Thoracic aorta (tissue), 2 donors: ENCODE measurements at regions not wholly inside any gene's neighbourhood (a gene's known extent, or its start where the extent isn't known, plus 50 kb on each side); places are given as distances from the start of the nearest gene placed in this dataset.

ENCODE experiments used
- ATAC-seq: fragments of 150-250 bp; one replicate; pipeline ENCODE4 v1.8.0; 2017; ENCODE audit warnings: low read depth; ENCODE audit not compliant: insufficient number of reproducible peaks, low FRiP score
- DNase-seq: peaks from one replicate; pipeline ENCODE4 v3.0.0-alpha.2; 2020; ENCODE audit warnings: low spot score
- H3K27ac ChIP-seq, 2 donors: fragments of 200-600 bp; sonication (generic); 1 replicate in 1 of 2; 2 replicates in 1 of 2; pipeline ENCODE4 v1.5.1; 2016; ENCODE audit warnings: mild to moderate bottlenecking in 2 of 2, moderate library complexity in 2 of 2
- H3K27me3 ChIP-seq: fragments of 200-600 bp; sonication (generic); replicated peaks from 2 replicates; pipeline ENCODE4 v1.6.0; 2016; ENCODE audit warnings: mild to moderate bottlenecking; ENCODE audit not compliant: insufficient read depth
- H3K36me3 ChIP-seq: fragments of 200-600 bp; sonication (generic); one replicate; pipeline ENCODE4 v1.5.1; 2016
- H3K4me1 ChIP-seq, 2 donors: fragments of 200-600 bp; sonication (generic); 1 replicate in 1 of 2; 2 replicates in 1 of 2; pipeline versions ENCODE4 v1.5.1 to v1.6.0; 2016; ENCODE audit warnings: low read depth in 2 of 2, mild to moderate bottlenecking in 1 of 2; ENCODE audit not compliant: control insufficient read depth in 1 of 2
- H3K4me3 ChIP-seq: fragments of 200-600 bp; sonication (generic); 2 replicates; pipeline ENCODE4 v1.5.1; 2016; ENCODE audit warnings: mild to moderate bottlenecking
- H3K9me3 ChIP-seq: fragments of 200-600 bp; sonication (generic); 2 replicates; pipeline ENCODE4 v1.5.1; 2016
- TF ChIP-seq, protein P1 (sequence below): fragments of 200-600 bp; sonication (generic); IDR thresholded peaks from one replicate; pipeline ENCODE4 v1.5.1; 2019; ENCODE audit warnings: antibody characterized with exemption

DNA sequence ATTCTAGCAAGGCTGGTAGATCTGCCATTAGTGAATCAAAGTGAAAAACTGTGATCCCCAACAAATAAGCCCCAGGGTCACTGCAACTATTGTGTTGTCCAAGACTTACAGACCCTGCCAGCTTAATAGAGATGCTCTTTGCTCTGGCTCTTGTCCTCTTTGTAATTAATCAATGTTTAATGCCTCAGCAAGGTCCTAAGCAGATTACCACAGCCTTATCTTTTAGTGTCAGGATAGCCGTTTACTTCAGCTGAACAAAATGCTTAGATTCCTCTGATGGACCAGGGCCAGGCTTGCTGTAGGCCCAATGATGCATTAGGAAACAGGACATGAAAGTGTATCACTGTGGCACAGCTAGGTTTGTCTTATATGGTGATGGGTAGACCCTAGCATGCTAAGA, 353.3 kb downstream of the HACE1 start:
- no peaks in the 10 kb centered on the region for H3K27me3 ChIP-seq
- H3K27ac ChIP-seq, result no peak overlapping the region
- H3K4me1 ChIP-seq, result no peaks in the 10 kb centered on the region
- no peaks in the 10 kb centered on the region for H3K36me3 ChIP-seq
- ATAC-seq (no peak), DNase-seq (no peak)
- TF ChIP-seq, protein P1, sequence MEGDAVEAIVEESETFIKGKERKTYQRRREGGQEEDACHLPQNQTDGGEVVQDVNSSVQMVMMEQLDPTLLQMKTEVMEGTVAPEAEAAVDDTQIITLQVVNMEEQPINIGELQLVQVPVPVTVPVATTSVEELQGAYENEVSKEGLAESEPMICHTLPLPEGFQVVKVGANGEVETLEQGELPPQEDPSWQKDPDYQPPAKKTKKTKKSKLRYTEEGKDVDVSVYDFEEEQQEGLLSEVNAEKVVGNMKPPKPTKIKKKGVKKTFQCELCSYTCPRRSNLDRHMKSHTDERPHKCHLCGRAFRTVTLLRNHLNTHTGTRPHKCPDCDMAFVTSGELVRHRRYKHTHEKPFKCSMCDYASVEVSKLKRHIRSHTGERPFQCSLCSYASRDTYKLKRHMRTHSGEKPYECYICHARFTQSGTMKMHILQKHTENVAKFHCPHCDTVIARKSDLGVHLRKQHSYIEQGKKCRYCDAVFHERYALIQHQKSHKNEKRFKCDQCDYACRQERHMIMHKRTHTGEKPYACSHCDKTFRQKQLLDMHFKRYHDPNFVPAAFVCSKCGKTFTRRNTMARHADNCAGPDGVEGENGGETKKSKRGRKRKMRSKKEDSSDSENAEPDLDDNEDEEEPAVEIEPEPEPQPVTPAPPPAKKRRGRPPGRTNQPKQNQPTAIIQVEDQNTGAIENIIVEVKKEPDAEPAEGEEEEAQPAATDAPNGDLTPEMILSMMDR, result no peak
- H3K4me3 ChIP-seq, result no peak overlapping the region
- no peaks in the 10 kb centered on the region for H3K9me3 ChIP-seq

DNA sequence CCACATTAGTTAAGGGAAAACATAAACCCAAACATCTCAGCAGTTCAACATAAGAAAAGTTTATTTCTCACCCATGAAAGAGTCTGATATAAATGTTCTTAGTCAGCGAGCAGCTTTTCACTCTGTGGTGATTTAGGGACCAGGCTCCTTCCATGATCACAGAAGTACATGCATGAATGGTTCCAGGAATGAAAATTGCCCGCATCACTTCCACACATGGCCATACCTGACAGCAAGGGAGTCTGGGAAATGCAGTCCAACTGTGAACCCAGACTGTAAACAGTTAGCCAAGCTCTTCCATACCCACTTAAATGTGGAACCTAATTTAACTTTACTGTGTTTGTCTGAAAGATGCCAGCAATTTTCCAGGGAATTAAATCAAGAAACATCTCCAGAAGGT, 353.9 kb downstream of the HACE1 start:
- no peak overlapping the region for H3K4me3 ChIP-seq
- TF ChIP-seq, protein P1, result no peak
- H3K36me3 ChIP-seq, result no peaks in the 10 kb centered on the region
- H3K9me3 ChIP-seq, result no peaks in the 10 kb centered on the region
- no peaks in the 10 kb centered on the region for H3K27me3 ChIP-seq
- ATAC-seq (no peak), DNase-seq (no peak)
- no peaks in the 10 kb centered on the region for H3K4me1 ChIP-seq
- no peak overlapping the region for H3K27ac ChIP-seq

- TF ChIP-seq, protein P1, result no peak
- Histone ChIP-seq H3K4me3 (no peak overlapping the region), H3K27me3 (no peaks in the 10 kb centered on the region), H3K27ac (no peak overlapping the region), H3K9me3 (no peaks in the 10 kb centered on the region), H3K4me1 (no peaks in the 10 kb centered on the region), H3K36me3 (no peaks in the 10 kb centered on the region)
- ATAC-seq, result no peak
- DNase-seq, result no peak
Measured at GRCh38 chr6:104500265-104500664, 359.5 kb downstream of the HACE1 start.

GRCh38 chr6:104486035-104486434, 373.7 kb downstream of the HACE1 start:
- no peak for DNase-seq
- Histone ChIP-seq H3K4me3 (no peak overlapping the region), H3K9me3 (no peaks in the 10 kb centered on the region), H3K36me3 (no peaks in the 10 kb centered on the region), H3K27ac (no peak overlapping the region), H3K4me1 (no peaks in the 10 kb centered on the region), H3K27me3 (no peaks in the 10 kb centered on the region)
- TF ChIP-seq, protein P1, result no peak
- ATAC-seq, result no peak

GRCh38 chr6:104484626-104485025, 375.1 kb downstream of the HACE1 start:
- no peak overlapping the region for H3K4me3 ChIP-seq
- ATAC-seq, result no peak
- TF ChIP-seq, protein P1, result no peak
- no peak overlapping the region for H3K27ac ChIP-seq
- H3K9me3 ChIP-seq, result no peaks in the 10 kb centered on the region
- H3K27me3 ChIP-seq, result no peaks in the 10 kb centered on the region
- no peak for DNase-seq
- no peaks in the 10 kb centered on the region for H3K4me1 ChIP-seq
- no peaks in the 10 kb centered on the region for H3K36me3 ChIP-seq
